ENCODE measurements at regions not wholly inside any gene's neighbourhood (a gene's known extent, or its start where the extent isn't known, plus 50 kb on each side); places are given as distances from the start of the nearest gene placed in this dataset.

GRCh38 chr2:186991766-186992417 lies 142.9 kb upstream of the ZSWIM2 start:
- TF ChIP-seq CTCF (IDR thresholded peaks at IDR 0.05) (peak; percentile 19; the same call in 1 of the 2 replicates), ZFX (IDR thresholded peaks at IDR 0.05; ENCODE audit: borderline replicate concordance) (no peak)
